GM23248 (cell line): ENCODE measurements at regions not wholly inside any gene's neighbourhood (a gene's known extent, or its start where the extent isn't known, plus 50 kb on each side); places are given as distances from the start of the nearest gene placed in this dataset.

ENCODE experiments used
- DNase-seq: peaks from one replicate; pipeline ENCODE4 v3.0.0-alpha.2; 2015
- H2AFZ ChIP-seq: fragments of 200-600 bp; sonication (generic); 2 replicates; pipeline ENCODE4 v1.6.1; 2016; ENCODE audit warnings: antibody characterized with exemption
- H3F3A ChIP-seq: fragments of 200-600 bp; sonication (generic); 2 replicates; pipeline ENCODE4 v1.6.1; 2016; ENCODE audit warnings: mild to moderate bottlenecking, antibody characterized with exemption, mixed run types; ENCODE audit not compliant: insufficient read depth
- H3K27ac ChIP-seq: fragments of 200-600 bp; sonication (generic); 2 replicates; pipeline ENCODE4 v1.5.1; 2016; ENCODE audit warnings: mild to moderate bottlenecking
- H3K27me3 ChIP-seq: fragments of 200-600 bp; sonication (generic); replicated peaks from 2 replicates; pipeline ENCODE4 v1.6.1; 2016; ENCODE audit warnings: mild to moderate bottlenecking; ENCODE audit not compliant: insufficient read depth
- H3K36me3 ChIP-seq: fragments of 200-600 bp; sonication (generic); 2 replicates; pipeline ENCODE4 v1.6.1; 2016; ENCODE audit warnings: low read depth, mild to moderate bottlenecking
- H3K4me1 ChIP-seq: fragments of 200-600 bp; sonication (generic); 2 replicates; pipeline ENCODE4 v1.6.1; 2016; ENCODE audit warnings: mild to moderate bottlenecking; ENCODE audit not compliant: insufficient read depth
- H3K4me2 ChIP-seq: fragments of 200-600 bp; sonication (generic); one replicate; pipeline ENCODE4 v1.6.1; 2016; ENCODE audit warnings: mild to moderate bottlenecking; ENCODE audit not compliant: unreplicated experiment
- H3K4me3 ChIP-seq: fragments of 200-600 bp; sonication (generic); 2 replicates; pipeline ENCODE4 v1.5.1; 2016; ENCODE audit warnings: mild to moderate bottlenecking
- H3K79me2 ChIP-seq: fragments of 200-600 bp; sonication (generic); 2 replicates; pipeline ENCODE4 v1.6.1; 2016; ENCODE audit warnings: mild to moderate bottlenecking; ENCODE audit not compliant: insufficient read depth
- H3K9ac ChIP-seq: fragments of 200-600 bp; sonication (generic); 2 replicates; pipeline ENCODE4 v1.6.1; 2016; ENCODE audit warnings: mild to moderate bottlenecking
- H3K9me2 ChIP-seq: fragments of 200-600 bp; sonication (generic); 2 replicates; pipeline ENCODE4 v1.6.1; 2016; ENCODE audit warnings: mixed run types, mild to moderate bottlenecking, moderate library complexity; ENCODE audit not compliant: insufficient read depth
- H3K9me3 ChIP-seq: fragments of 200-600 bp; sonication (generic); one replicate; pipeline ENCODE4 v1.6.1; 2017; ENCODE audit warnings: low read depth
- H4K20me1 ChIP-seq: fragments of 200-600 bp; sonication (generic); 2 replicates; pipeline ENCODE4 v1.6.0; 2016; ENCODE audit not compliant: insufficient read depth
- EZH2 ChIP-seq: fragments of 200-600 bp; sonication (generic); IDR thresholded peaks from 2 replicates; pipeline ENCODE4 v1.6.1; 2018; ENCODE audit warnings: antibody characterized with exemption, mild to moderate bottlenecking; ENCODE audit not compliant: insufficient read depth, poor library complexity, severe bottlenecking
- EZH2phosphoT487 ChIP-seq: fragments of 200-600 bp; sonication (generic); IDR thresholded peaks from 2 replicates; pipeline ENCODE4 v1.6.1; 2018; ENCODE audit warnings: antibody characterized with exemption, moderate library complexity, mild to moderate bottlenecking, low read depth; ENCODE audit not compliant: insufficient read depth
- WGBS, 2 experiments: methylation state at CpG; one replicate each; pipeline ENCODE4 v1.1.6; 2015 to 2017; ENCODE audit warnings: low lambda C conversion rate in 2 of 2, low coverage in 1 of 2; ENCODE audit errors: missing lambda C conversion rate in 2 of 2; 5-methylcytosine and 5-hydroxymethylcytosine counted together
- in situ Hi-C: fragments of 300-500 bp; cut with MboI; formaldehyde crosslinking; loops from 2 replicates; pipeline ENCODE4 v1.15.0; 2020

DNA sequence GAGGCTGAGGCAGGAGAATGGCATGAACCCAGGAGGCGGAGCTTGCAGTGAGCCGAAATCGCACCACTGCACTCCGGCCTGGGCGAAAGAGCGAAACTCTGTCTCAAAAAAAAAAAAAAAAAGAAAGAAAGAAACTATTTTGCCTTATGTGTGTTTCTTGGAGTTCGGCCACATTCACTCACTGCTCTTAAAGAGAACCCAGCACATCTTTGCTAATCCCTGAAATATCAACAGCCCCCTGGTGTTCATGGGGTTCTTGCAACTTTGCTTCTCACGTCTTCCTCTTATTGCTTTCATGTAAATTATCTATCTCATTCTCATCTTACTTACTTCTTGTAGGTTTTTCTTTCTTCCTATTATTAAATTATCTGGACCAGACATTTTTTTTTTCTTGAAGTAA lies 126.3 kb upstream of the ASTN2 start:
- no peaks in the 10 kb centered on the region for H3F3A ChIP-seq
- H4K20me1 ChIP-seq = no peaks in the 10 kb centered on the region
- WGBS, 2 experiments = 44 to 74% methylated on average over 3 to 8 of the region's 8 CpGs
- no peak overlapping the region for H2AFZ ChIP-seq
- in situ Hi-C loops = no loop called here
- no peaks in the 10 kb centered on the region for H3K79me2 ChIP-seq
- no peak for DNase-seq
- no peak overlapping the region for H3K27ac ChIP-seq
- no peak overlapping the region for H3K4me2 ChIP-seq
- no peak for TF ChIP-seq EZH2
- no peak for TF ChIP-seq EZH2phosphoT487
- no peaks in the 10 kb centered on the region for H3K27me3 ChIP-seq
- no peaks in the 10 kb centered on the region for H3K9me2 ChIP-seq
- no peak overlapping the region for H3K4me3 ChIP-seq
- H3K36me3 ChIP-seq = no peaks in the 10 kb centered on the region
- no peaks in the 10 kb centered on the region for H3K4me1 ChIP-seq
- no peaks in the 10 kb centered on the region for H3K9me3 ChIP-seq
- no peak overlapping the region for H3K9ac ChIP-seq

DNA sequence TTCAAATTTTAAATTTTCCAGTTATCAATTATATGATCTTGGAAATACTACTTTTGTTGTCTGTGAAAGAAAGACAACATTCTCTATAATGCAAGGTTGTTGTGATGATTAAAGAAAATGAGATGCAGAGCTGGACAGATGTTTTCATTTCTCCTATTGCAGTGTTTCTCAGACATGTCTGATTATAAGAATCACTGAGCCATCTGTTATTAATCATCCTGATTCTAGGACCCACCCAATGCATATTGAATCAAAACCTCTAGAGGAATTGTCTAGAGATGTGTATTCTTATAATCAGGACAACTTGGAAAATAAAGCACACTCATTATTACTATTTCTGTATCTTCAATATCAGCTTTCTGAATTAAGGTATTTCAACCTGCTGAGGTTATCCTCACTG lies 121.1 kb upstream of the ASTN2 start:
- H3K4me1 ChIP-seq = no peaks in the 10 kb centered on the region
- no peaks in the 10 kb centered on the region for H3K9me3 ChIP-seq
- TF ChIP-seq EZH2 = no peak
- TF ChIP-seq EZH2phosphoT487 = no peak
- H3K27me3 ChIP-seq = no peaks in the 10 kb centered on the region
- H3K4me3 ChIP-seq = no peak overlapping the region
- no peak overlapping the region for H3K27ac ChIP-seq
- no peak overlapping the region for H2AFZ ChIP-seq
- in situ Hi-C loops = no loop called here
- H3K9ac ChIP-seq = no peak overlapping the region
- no peak overlapping the region for H3K4me2 ChIP-seq
- H3K79me2 ChIP-seq = no peaks in the 10 kb centered on the region
- no peak for DNase-seq
- no peaks in the 10 kb centered on the region for H4K20me1 ChIP-seq
- no peaks in the 10 kb centered on the region for H3K9me2 ChIP-seq
- no peaks in the 10 kb centered on the region for H3F3A ChIP-seq
- H3K36me3 ChIP-seq = no peaks in the 10 kb centered on the region

DNA sequence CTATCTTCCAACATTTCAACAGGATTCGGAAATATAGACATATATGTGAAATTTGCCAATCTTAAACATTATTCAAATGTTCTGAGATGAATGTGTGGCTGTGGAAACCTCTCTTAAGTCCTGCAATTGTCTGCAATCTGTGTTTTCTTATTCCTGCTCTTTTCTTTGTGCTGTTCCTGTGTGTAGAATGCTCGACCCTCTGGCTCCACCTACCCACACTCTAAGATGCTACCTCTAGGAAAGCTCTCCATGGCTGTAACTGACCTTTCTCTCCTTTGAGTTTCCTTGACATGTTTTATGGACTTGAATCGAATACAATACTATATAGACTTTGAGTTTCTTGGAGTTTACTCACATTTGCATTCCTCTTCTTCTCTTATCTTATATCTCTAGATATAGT lies 120.6 kb upstream of the ASTN2 start:
- no peak for DNase-seq
- Histone ChIP-seq H3K9me3 (no peaks in the 10 kb centered on the region), H3K4me1 (no peaks in the 10 kb centered on the region), H3F3A (no peaks in the 10 kb centered on the region), H3K4me2 (no peak overlapping the region), H3K27me3 (no peaks in the 10 kb centered on the region), H3K36me3 (no peaks in the 10 kb centered on the region), H3K79me2 (no peaks in the 10 kb centered on the region), H4K20me1 (no peaks in the 10 kb centered on the region), H3K27ac (no peak overlapping the region), H2AFZ (no peak overlapping the region), H3K4me3 (no peak overlapping the region), H3K9me2 (no peaks in the 10 kb centered on the region), H3K9ac (no peak overlapping the region)
- TF ChIP-seq EZH2phosphoT487 (no peak), EZH2 (no peak)
- in situ Hi-C loops = no loop called here
- WGBS, 2 experiments = 3 to 5% methylated on average over 3 of the region's 3 CpGs

DNA sequence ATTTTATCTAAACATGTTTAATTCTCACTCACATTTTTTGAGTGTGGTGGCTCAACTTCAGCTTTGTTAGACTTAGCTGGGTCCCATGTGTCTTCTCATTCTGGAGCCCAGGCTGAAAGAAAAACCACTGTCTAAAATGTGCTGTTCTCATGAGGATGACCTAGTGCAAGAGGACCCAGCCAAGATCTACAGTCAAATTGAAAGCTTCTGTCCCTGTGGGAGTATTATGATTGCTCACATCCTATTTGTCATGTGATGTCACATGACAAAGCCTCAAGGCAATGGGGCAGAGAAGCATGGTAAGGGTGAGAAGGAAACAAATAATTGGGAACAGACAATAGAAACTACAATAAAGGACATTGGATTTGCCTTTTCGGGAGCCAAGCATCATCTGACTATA lies 113.4 kb upstream of the ASTN2 start:
- no peaks in the 10 kb centered on the region for H3K36me3 ChIP-seq
- no peak overlapping the region for H2AFZ ChIP-seq
- no peaks in the 10 kb centered on the region for H3K9me2 ChIP-seq
- in situ Hi-C loops = no loop called here
- TF ChIP-seq EZH2phosphoT487 (no peak), EZH2 (no peak)
- peak; percentile 2 for DNase-seq
- no peak overlapping the region for H3K9ac ChIP-seq
- WGBS, 2 experiments = 3% methylated on average over 1 of the region's 1 CpG
- no peaks in the 10 kb centered on the region for H3K4me1 ChIP-seq
- H3K4me3 ChIP-seq = no peak overlapping the region
- no peak overlapping the region for H3K4me2 ChIP-seq
- H3K27me3 ChIP-seq = no peaks in the 10 kb centered on the region
- H3K9me3 ChIP-seq = no peaks in the 10 kb centered on the region
- no peaks in the 10 kb centered on the region for H4K20me1 ChIP-seq
- H3K79me2 ChIP-seq = no peaks in the 10 kb centered on the region
- no peaks in the 10 kb centered on the region for H3F3A ChIP-seq
- no peak overlapping the region for H3K27ac ChIP-seq

DNA sequence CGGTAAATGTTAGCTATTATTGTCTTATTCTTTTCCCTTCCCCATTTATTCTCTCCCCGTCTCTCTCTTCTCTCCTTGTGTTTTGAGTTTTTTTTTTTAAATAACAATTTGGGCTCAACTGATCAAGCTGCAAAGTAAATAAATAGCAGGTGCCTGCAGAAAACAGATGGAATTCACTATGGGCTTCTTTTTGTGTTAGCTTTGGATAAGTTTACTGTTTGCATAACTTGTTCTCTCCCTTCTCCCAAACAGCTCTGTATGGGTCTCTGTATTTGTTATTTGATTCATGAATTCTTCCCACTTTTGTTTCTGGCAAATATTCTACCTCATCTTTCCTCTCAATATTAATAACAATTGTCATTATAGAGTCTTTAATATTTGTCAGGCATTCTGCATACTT lies 111.8 kb upstream of the ASTN2 start:
- Histone ChIP-seq H3K79me2 (no peaks in the 10 kb centered on the region), H2AFZ (no peak overlapping the region), H3K9me3 (no peaks in the 10 kb centered on the region), H4K20me1 (no peaks in the 10 kb centered on the region), H3K4me3 (no peak overlapping the region), H3K27ac (no peak overlapping the region), H3K36me3 (no peaks in the 10 kb centered on the region), H3K27me3 (no peaks in the 10 kb centered on the region), H3F3A (no peaks in the 10 kb centered on the region), H3K9me2 (no peaks in the 10 kb centered on the region), H3K9ac (no peak overlapping the region), H3K4me2 (no peak overlapping the region), H3K4me1 (no peaks in the 10 kb centered on the region)
- TF ChIP-seq EZH2phosphoT487 (no peak), EZH2 (no peak)
- in situ Hi-C loops = no loop called here
- no peak for DNase-seq
- 22 to 24% methylated on average over 2 of the region's 2 CpGs for WGBS, 2 experiments
